ENCODE measurements at regions not wholly inside any gene's neighbourhood (a gene's known extent, or its start where the extent isn't known, plus 50 kb on each side); places are given as distances from the start of the nearest gene placed in this dataset.

DNA sequence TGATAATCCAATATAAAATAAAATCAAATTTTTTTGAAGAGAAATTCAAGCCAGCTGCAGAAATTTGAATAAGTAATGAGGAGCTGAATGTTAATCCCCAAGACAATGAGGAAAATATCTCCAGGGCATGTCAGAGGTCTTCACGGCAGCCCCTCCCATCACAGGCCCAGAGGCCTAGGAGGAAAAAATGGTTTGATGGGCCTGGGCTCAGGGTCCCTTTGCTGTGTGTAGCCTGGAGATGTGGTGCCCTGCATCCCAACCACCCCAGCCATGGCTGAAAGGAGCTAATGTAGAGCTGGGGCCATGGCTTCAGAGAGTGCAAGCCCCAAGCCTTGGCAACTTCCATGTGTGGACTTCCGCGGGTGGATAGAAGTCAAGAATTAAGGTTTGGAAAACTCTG, 618.3 kb downstream of the TAF11L14 start:
- no peaks in the 10 kb centered on the region for H3K9me3 ChIP-seq (ENCODE audit: control insufficient read depth, insufficient read depth, low read depth, low read length)
- H3K36me3 ChIP-seq (ENCODE audit: control insufficient read depth in 2 of 2, insufficient read depth in 1 of 2, low read length in 2 of 2), result no peaks in the 10 kb centered on the region
- H3K4me3 ChIP-seq (ENCODE audit: low read depth, low read length), result no peak overlapping the region
- no peaks in the 10 kb centered on the region for H3K4me1 ChIP-seq (ENCODE audit: control insufficient read depth, insufficient read depth, low read length)
- POLR2A ChIA-PET, result no interaction called here
- TF ChIP-seq ZNF585B (tag by site-specific recombination; IDR thresholded peaks at IDR 0.05) (peak; percentile 91), ZSCAN23 (tag by site-specific recombination; IDR thresholded peaks at IDR 0.05) (no peak), ZNF529 (tag by site-specific recombination; IDR thresholded peaks at IDR 0.05; ENCODE audit: insufficient replicate concordance) (no peak)
- H3K27ac ChIP-seq (ENCODE audit: extremely low read depth, low read depth, low read length), result no peak overlapping the region
- CTCF ChIA-PET, result no interaction called here

DNA sequence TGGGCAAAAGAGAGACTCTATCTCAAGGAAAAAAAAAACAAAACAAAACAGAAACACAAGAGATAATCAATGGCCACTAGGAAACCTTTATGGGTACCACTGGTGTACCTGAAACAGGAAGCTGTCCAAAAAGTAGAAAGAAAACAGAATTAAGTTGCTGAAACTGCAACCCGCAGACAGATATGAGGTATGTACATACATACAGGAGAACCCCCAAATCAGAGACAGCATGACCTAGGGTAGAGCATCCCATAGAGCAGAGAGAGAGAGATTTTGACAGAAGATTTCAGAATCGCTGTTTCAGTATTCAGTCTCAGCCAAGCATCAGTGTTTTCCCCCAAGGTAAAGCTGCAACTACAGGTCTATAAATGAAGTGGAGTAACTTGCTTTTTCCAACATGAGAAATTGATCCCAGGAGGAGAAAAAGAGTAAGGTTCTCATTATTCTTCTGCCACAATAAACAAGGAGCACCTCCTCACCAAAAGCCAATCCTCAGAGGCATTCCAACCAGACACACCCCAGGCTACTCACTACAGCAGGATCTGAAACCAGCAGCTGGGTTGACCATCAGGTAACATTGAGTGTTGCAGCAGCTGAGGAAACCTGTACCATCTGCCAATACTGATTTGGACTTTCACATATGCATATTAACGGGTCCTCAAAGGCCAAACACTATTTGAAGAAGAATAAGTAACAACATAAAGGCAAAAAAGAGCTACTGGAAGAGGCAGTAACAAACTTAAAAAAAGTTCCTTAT, 630.0 kb downstream of the TAF11L14 start:
- no peaks in the 10 kb centered on the region for H3K36me3 ChIP-seq (ENCODE audit: control insufficient read depth in 2 of 2, insufficient read depth in 1 of 2, low read length in 2 of 2)

DNA sequence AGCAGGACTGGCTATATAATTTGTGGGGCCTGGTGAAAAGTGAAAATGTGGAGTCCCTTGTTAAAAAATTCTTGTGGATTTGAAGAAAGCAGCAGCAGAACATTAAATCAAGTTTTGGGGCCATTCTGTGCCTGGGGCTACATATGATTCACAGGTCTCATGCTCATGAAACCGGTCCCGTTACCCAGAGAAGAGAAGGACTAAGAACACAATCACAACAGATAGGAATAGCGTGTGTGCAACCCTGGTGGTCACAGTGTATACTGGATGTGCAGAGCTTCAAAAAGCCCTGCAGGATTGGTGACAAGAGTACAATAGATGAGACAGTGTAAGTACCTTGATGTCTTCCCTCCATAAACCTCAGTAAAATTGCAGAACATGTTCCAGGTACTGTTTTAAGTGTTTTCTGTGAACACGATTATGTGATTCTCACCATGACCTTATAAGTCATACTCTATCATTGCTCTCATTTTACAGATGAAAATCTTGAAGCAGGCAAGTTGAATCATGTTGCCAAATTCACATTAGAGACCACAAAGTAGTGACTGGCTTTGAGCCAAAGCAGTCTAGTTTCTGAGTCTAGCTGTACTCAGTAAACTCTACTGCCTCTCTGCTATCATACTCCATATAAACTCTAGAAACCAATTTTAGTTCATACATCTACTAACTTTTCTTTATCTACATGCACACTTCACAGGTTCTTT, 636.5 kb downstream of the TAF11L14 start:
- POLR2A ChIA-PET, result no interaction called here
- Histone ChIP-seq H3K27ac (ENCODE audit: extremely low read depth, low read depth, low read length) (no peak overlapping the region), H3K36me3 (ENCODE audit: control insufficient read depth in 2 of 2, insufficient read depth in 1 of 2, low read length in 2 of 2) (no peaks in the 10 kb centered on the region), H3K4me3 (ENCODE audit: low read depth, low read length) (no peak overlapping the region), H3K9me3 (ENCODE audit: control insufficient read depth, insufficient read depth, low read depth, low read length) (no peaks in the 10 kb centered on the region), H3K4me1 (ENCODE audit: control insufficient read depth, insufficient read depth, low read length) (no peaks in the 10 kb centered on the region)
- CTCF ChIA-PET, result interaction anchor here (0.6 kb wide), 1 partner anchor 1068 kb away, joined by 4 read pairs; no protein-coding TSS in a partner anchor
- TF ChIP-seq HOXA7 (CRISPR knock-in tag; IDR thresholded peaks at IDR 0.05; ENCODE audit: borderline replicate concordance), result no peak
- TF ChIP-seq ZNF335 (tag by site-specific recombination; conservative IDR thresholded peaks at IDR 0.05), result no peak
- TF ChIP-seq ZBTB17 (tag by site-specific recombination; IDR thresholded peaks at IDR 0.05), result no peak
- no peak for TF ChIP-seq ZNF791 (tag by site-specific recombination; IDR thresholded peaks at IDR 0.05)
- TF ChIP-seq ZBTB48 (tag by site-specific recombination; IDR thresholded peaks at IDR 0.05), result no peak
- TF ChIP-seq, protein P1, sequence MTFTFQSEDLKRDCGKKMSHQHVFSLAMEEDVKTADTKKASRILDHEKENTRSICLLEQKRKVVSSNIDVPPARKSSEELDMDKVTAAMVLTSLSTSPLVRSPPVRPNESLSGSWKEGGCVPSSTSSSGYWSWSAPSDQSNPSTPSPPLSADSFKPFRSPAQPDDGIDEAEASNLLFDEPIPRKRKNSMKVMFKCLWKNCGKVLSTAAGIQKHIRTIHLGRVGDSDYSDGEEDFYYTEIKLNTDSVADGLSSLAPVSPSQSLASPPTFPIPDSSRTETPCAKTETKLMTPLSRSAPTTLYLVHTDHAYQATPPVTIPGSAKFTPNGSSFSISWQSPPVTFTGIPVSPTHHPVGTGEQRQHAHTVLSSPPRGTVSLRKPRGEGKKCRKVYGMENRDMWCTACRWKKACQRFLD (tag by site-specific recombination; IDR thresholded peaks at IDR 0.05), result no peak
- no peak for TF ChIP-seq GLIS2 (tag by site-specific recombination; IDR thresholded peaks at IDR 0.05)
- TF ChIP-seq ZNF510 (tag by site-specific recombination; IDR thresholded peaks at IDR 0.05; ENCODE audit: insufficient replicate concordance), result no peak
- TF ChIP-seq, protein P2, sequence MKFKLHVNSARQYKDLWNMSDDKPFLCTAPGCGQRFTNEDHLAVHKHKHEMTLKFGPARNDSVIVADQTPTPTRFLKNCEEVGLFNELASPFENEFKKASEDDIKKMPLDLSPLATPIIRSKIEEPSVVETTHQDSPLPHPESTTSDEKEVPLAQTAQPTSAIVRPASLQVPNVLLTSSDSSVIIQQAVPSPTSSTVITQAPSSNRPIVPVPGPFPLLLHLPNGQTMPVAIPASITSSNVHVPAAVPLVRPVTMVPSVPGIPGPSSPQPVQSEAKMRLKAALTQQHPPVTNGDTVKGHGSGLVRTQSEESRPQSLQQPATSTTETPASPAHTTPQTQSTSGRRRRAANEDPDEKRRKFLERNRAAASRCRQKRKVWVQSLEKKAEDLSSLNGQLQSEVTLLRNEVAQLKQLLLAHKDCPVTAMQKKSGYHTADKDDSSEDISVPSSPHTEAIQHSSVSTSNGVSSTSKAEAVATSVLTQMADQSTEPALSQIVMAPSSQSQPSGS (tag by site-specific recombination; IDR thresholded peaks at IDR 0.05; ENCODE audit: low read depth), result no peak
- TF ChIP-seq, protein P3, sequence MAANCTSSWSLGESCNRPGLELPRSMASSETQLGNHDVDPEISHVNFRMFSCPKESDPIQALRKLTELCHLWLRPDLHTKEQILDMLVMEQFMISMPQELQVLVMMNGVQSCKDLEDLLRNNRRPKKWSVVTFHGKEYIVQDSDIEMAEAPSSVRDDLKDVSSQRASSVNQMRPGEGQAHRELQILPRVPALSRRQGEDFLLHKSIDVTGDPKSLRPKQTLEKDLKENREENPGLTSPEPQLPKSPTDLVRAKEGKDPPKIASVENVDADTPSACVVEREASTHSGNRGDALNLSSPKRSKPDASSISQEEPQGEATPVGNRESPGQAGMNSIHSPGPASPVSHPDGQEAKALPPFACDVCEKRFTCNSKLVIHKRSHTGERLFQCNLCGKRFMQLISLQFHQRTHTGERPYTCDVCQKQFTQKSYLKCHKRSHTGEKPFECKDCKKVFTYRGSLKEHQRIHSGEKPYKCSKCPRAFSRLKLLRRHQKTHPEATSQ (tag by site-specific recombination; IDR thresholded peaks at IDR 0.05), result no peak
- TF ChIP-seq, protein P4, sequence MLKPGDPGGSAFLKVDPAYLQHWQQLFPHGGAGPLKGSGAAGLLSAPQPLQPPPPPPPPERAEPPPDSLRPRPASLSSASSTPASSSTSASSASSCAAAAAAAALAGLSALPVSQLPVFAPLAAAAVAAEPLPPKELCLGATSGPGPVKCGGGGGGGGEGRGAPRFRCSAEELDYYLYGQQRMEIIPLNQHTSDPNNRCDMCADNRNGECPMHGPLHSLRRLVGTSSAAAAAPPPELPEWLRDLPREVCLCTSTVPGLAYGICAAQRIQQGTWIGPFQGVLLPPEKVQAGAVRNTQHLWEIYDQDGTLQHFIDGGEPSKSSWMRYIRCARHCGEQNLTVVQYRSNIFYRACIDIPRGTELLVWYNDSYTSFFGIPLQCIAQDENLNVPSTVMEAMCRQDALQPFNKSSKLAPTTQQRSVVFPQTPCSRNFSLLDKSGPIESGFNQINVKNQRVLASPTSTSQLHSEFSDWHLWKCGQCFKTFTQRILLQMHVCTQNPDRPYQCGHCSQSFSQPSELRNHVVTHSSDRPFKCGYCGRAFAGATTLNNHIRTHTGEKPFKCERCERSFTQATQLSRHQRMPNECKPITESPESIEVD (tag by site-specific recombination; IDR thresholded peaks at IDR 0.05), result no peak
- no peak for TF ChIP-seq ZNF214 (tag by site-specific recombination; IDR thresholded peaks at IDR 0.05; ENCODE audit: borderline replicate concordance)

More for the DNA sequence above, 630.0 kb downstream of the TAF11L14 start:
- POLR2A ChIA-PET, result no interaction called here
- no peak overlapping the region for H3K4me3 ChIP-seq (ENCODE audit: low read depth, low read length)
- TF ChIP-seq EGR2 (tag by site-specific recombination; IDR thresholded peaks at IDR 0.05; ENCODE audit: low read depth), result no peak
- no peak for TF ChIP-seq ZBTB8A (tag by site-specific recombination; IDR thresholded peaks at IDR 0.05)
- TF ChIP-seq, protein P5, sequence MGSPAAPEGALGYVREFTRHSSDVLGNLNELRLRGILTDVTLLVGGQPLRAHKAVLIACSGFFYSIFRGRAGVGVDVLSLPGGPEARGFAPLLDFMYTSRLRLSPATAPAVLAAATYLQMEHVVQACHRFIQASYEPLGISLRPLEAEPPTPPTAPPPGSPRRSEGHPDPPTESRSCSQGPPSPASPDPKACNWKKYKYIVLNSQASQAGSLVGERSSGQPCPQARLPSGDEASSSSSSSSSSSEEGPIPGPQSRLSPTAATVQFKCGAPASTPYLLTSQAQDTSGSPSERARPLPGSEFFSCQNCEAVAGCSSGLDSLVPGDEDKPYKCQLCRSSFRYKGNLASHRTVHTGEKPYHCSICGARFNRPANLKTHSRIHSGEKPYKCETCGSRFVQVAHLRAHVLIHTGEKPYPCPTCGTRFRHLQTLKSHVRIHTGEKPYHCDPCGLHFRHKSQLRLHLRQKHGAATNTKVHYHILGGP (tag by site-specific recombination; IDR thresholded peaks at IDR 0.05), result no peak
- no peak for TF ChIP-seq ZNF133 (tag by site-specific recombination; IDR thresholded peaks at IDR 0.05)
- TF ChIP-seq, protein P1 (tag by site-specific recombination; IDR thresholded peaks at IDR 0.05), result no peak
- no peak for TF ChIP-seq ZNF302 (tag by site-specific recombination; IDR thresholded peaks at IDR 0.05; ENCODE audit: low read depth)
- TF ChIP-seq, protein P6, sequence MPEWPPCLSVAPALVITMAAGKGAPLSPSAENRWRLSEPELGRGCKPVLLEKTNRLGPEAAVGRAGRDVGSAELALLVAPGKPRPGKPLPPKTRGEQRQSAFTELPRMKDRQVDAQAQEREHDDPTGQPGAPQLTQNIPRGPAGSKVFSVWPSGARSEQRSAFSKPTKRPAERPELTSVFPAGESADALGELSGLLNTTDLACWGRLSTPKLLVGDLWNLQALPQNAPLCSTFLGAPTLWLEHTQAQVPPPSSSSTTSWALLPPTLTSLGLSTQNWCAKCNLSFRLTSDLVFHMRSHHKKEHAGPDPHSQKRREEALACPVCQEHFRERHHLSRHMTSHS (tag by site-specific recombination; IDR thresholded peaks at IDR 0.05), result no peak
- H3K9me3 ChIP-seq (ENCODE audit: control insufficient read depth, insufficient read depth, low read depth, low read length), result no peaks in the 10 kb centered on the region
- no peaks in the 10 kb centered on the region for H3K4me1 ChIP-seq (ENCODE audit: control insufficient read depth, insufficient read depth, low read length)
- CTCF ChIA-PET, result interaction anchor here (0.9 kb wide), 1 partner anchor 10 kb away, joined by 4 read pairs; no protein-coding TSS in a partner anchor
- no peak overlapping the region for H3K27ac ChIP-seq (ENCODE audit: extremely low read depth, low read depth, low read length)

Data from HEK293 (cell line).